Adrenal gland (tissue), 9 donors: ENCODE measurements at regions not wholly inside any gene's neighbourhood (a gene's known extent, or its start where the extent isn't known, plus 50 kb on each side); places are given as distances from the start of the nearest gene placed in this dataset.

Source experiments
- DNase-seq, 7 donors: peaks; one replicate each; pipeline ENCODE4 v3.0.0-alpha.2; 2019 to 2020
- H3K27ac ChIP-seq, 5 donors: fragments of 200-600 bp; sonication (generic) in 4 of 5; 1 replicate in 3 of 5; 2 replicates in 2 of 5; pipeline versions ENCODE4 v1.5.1 to v1.8.0; 2016 to 2020; ENCODE audit warnings: mild to moderate bottlenecking in 1 of 5
- H3K27me3 ChIP-seq: fragments of 200-600 bp; 2 replicates; pipeline ENCODE4 v1.8.0; 2021
- H3K36me3 ChIP-seq, 2 donors: fragments of 200-600 bp; replicated peaks in 1 of 2; 1 replicate in 1 of 2; 2 replicates in 1 of 2; pipeline versions ENCODE4 v1.5.1 to v1.8.0; 2018 to 2022
- H3K4me1 ChIP-seq, 2 donors: fragments of 200-600 bp; replicated peaks in 1 of 2; 1 replicate in 1 of 2; 2 replicates in 1 of 2; pipeline versions ENCODE4 v1.5.1 to v1.8.0; 2018 to 2021
- H3K4me3 ChIP-seq, 4 donors: fragments of 200-600 bp; sonication (generic) in 3 of 4; one replicate each; pipeline ENCODE4 v1.5.1; 2016 to 2018
- H3K9me3 ChIP-seq, 3 donors: fragments of 200-600 bp; sonication (generic) in 1 of 3; replicated peaks in 1 of 3; 1 replicate in 2 of 3; 2 replicates in 1 of 3; pipeline versions ENCODE4 v1.5.1 to v1.8.0; 2016 to 2021
- CTCF ChIP-seq, 6 experiments: fragments of 450-650 bp in 4 of 6; fragments of 200-600 bp in 2 of 6; sonication (generic) in 1 of 6; IDR thresholded peaks; 1 replicate in 5 of 6; 2 replicates in 1 of 6; pipeline versions ENCODE4 v1.5.1 to v1.8.0; 2016 to 2021; ENCODE audit warnings: antibody characterized with exemption in 6 of 6, mild to moderate bottlenecking in 2 of 6, moderate library complexity in 1 of 6
- POLR2A ChIP-seq, 2 donors: fragments of 450-650 bp; IDR thresholded peaks; one replicate each; pipeline ENCODE4 v1.6.1; 2017; ENCODE audit warnings: antibody characterized with exemption in 2 of 2, mild to moderate bottlenecking in 2 of 2, moderate library complexity in 1 of 2
- WGBS, 4 donors: extraction: QIAGEN DNeasy Blood & Tissue Kit in 2 of 4; methylation state at CpG; one replicate each; pipeline versions ENCODE4 v1.1.5 to v1.1.7; 2013 to 2017; 5-methylcytosine and 5-hydroxymethylcytosine counted together
- intact Hi-C, 2 donors: fragments of 100-400 bp; cut with DNase I; formaldehyde crosslinking; loops; one replicate each; pipeline versions ENCODE4 v1.14.1 to v1.15.0; 2022 to 2023
- donor health status: healthy with polysubstance abuse.
- donor health status: Bipolar disorder and iron deficiency.
- donor health status: DM: yes; HTN: yes; CAD: no.
- donor health status: DM: no; HTN: no; CAD: no.
- donor health status: DM: no; HTN: no; CAD: no.

GRCh38 chr10:9781666-9782065 is 1236.0 kb upstream of the CELF2 start:
- no peaks in the 10 kb centered on the region for H3K27me3 ChIP-seq
- TF ChIP-seq CTCF (IDR thresholded peaks at IDR 0.05) (no peak), POLR2A (IDR thresholded peaks at IDR 0.05) (no peak)
- H3K4me3 ChIP-seq = no peak overlapping the region
- WGBS, 4 donors = 59 to 63% (median 61%) methylated on average over 2 of the region's 2 CpGs
- H3K36me3 ChIP-seq = no peaks in the 10 kb centered on the region
- no peak for DNase-seq
- no peaks in the 10 kb centered on the region for H3K4me1 ChIP-seq
- intact Hi-C loops = no loop called here
- no peaks in the 10 kb centered on the region for H3K9me3 ChIP-seq
- no peak overlapping the region for H3K27ac ChIP-seq

GRCh38 chr10:9786101-9786500 is 1231.6 kb upstream of the CELF2 start:
- intact Hi-C loops = no loop called here
- DNase-seq = no peak
- no peaks in the 10 kb centered on the region for H3K36me3 ChIP-seq
- no peak overlapping the region for H3K4me3 ChIP-seq
- TF ChIP-seq POLR2A (IDR thresholded peaks at IDR 0.05) = no peak
- TF ChIP-seq CTCF (IDR thresholded peaks at IDR 0.05) = no peak
- H3K27me3 ChIP-seq = no peaks in the 10 kb centered on the region
- no peak overlapping the region for H3K27ac ChIP-seq
- H3K4me1 ChIP-seq = no peaks in the 10 kb centered on the region
- H3K9me3 ChIP-seq = no peaks in the 10 kb centered on the region
- 69 to 100% (median 94%) methylated on average over 1 of the region's 1 CpG for WGBS, 4 donors

GRCh38 chr10:9786576-9786975 is 1231.1 kb upstream of the CELF2 start:
- TF ChIP-seq POLR2A (IDR thresholded peaks at IDR 0.05) (no peak), CTCF (IDR thresholded peaks at IDR 0.05) (no peak)
- intact Hi-C loops = no loop called here
- 75 to 82% (median 76%) methylated on average over 3 of the region's 3 CpGs for WGBS, 4 donors
- Histone ChIP-seq H3K4me1 (no peaks in the 10 kb centered on the region), H3K36me3 (no peaks in the 10 kb centered on the region), H3K9me3 (no peaks in the 10 kb centered on the region), H3K27me3 (no peaks in the 10 kb centered on the region), H3K27ac (no peak overlapping the region), H3K4me3 (no peak overlapping the region)
- no peak for DNase-seq

- H3K27me3 ChIP-seq = no peaks in the 10 kb centered on the region
- no peak overlapping the region for H3K4me3 ChIP-seq
- TF ChIP-seq CTCF (IDR thresholded peaks at IDR 0.05) (no peak), POLR2A (IDR thresholded peaks at IDR 0.05) (no peak)
- H3K4me1 ChIP-seq = no peaks in the 10 kb centered on the region
- H3K9me3 ChIP-seq = no peaks in the 10 kb centered on the region
- WGBS, 4 donors = 67 to 80% (median 76%) methylated on average over 5 of the region's 5 CpGs
- intact Hi-C loops = no loop called here
- no peak overlapping the region for H3K27ac ChIP-seq
- H3K36me3 ChIP-seq = no peaks in the 10 kb centered on the region
- no peak for DNase-seq
These were observed 1227.7 kb upstream of the CELF2 start for GRCh38 chr10:9789996-9790395.
